Hindlimb muscle (tissue), 1 donor: ENCODE measurements at regions not wholly inside any gene's neighbourhood (a gene's known extent, or its start where the extent isn't known, plus 50 kb on each side); places are given as distances from the start of the nearest gene placed in this dataset.

ENCODE experiments used
- DNase-seq: peaks from one replicate; pipeline ENCODE4 v3.0.0-alpha.2; 2013

DNA sequence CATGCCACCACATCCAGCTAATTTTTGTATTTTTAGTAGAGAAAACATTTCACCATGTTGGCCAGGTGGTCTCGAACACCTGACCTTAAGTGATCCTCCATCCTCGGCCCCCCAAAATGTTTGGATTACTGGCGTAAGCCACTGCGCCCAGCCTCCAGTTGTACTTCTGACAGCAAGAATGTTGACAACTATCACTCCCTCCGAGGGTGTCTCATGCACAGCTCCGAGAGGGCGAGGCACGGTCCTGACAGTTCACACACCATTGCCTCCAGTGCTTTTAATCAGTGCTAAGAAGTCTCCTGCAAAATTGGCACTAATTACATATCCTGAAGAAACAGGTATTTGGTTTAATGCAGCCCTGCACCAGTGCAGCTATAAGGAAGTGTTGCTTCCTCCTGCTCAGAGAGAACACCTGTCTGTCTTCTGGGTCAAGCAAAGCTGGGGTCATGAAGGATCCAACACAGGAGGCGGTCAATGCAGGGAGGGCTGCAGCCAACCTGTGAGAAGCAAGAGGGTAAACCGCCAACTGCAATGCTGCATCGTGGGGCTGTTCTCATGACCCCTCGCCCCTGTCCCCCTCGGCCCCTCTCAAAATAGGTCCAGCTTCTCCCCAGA lies 184.0 kb downstream of the MED10 start:
- DNase-seq = no peak

DNA sequence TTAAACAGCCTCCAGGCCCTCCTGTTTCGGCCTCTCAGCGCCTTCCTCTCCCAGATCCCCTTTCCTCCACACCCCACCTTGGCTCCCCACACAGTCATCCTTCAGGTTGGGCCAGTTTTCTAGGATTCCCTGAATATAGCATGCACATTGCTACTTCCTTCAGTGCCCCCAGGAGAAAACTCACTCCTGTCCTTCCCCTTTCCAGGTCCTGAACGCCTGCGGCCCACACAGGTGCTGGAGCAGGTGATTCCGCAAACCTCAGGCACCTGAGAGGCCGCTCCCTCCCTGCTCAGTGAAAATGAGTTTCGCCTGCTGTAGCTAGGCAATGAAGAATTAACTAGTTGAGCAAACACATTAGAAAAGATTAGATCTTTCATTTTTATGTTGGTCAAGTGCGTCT lies 185.0 kb downstream of the MED10 start:
- no peak for DNase-seq

DNA sequence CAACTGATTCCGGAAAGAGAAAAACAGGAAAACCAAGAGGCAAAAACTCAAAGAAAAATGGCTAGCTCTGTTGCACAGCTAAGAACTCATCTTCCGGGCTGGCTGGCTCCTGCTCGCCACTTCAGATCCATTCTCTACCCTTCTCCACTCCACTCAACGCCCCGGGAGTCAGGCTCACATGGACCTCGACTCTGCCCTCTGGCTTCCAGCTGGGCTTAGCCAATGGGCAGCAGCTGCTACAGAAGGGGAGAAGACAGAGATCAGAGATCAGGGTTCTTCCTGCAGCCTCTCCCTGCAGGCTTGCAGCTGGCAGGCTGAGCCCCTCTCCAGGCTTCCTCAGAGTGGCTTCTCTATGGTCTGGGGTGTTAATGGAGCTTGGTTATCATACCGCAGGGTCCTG lies 187.5 kb downstream of the MED10 start:
- no peak for DNase-seq

DNA sequence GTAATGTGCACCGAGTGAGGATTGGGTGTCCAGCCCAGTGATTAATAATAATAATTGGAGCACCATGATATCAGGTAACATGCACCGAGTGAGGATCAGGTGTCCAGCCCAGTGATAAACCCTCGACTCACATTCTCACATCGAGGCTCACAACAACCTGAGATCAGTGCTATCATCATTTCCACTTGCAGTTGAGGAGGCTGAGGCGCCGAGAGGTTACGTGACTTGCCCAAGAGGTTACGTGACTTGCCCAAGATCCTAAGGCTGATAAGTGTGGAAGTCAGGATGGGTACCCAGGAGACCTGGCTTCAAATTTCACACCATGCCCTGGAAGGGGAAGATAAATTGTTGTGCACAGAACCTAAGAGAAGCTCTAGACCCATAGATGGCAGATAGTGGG lies 189.4 kb downstream of the MED10 start:
- no peak for DNase-seq

DNA sequence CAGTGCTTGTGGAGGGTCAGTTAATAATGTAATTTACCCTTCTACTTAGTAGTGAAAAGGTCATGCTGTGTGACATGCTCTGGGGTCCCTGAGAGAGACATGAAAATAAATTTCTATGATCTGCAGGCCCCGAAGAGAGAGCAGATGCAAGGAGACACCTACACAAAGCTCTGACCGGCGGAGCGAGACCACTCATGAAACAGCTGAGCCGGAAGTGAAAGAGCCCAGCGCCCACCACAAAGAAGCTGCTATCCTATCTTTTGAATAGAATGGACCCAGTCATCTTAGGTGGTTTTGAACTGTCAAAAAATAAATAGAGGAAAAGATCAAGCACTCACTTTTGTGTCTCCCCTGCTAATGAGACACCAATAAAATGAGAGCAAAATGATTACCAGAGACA lies 190.0 kb downstream of the MED10 start:
- DNase-seq = no peak

DNA sequence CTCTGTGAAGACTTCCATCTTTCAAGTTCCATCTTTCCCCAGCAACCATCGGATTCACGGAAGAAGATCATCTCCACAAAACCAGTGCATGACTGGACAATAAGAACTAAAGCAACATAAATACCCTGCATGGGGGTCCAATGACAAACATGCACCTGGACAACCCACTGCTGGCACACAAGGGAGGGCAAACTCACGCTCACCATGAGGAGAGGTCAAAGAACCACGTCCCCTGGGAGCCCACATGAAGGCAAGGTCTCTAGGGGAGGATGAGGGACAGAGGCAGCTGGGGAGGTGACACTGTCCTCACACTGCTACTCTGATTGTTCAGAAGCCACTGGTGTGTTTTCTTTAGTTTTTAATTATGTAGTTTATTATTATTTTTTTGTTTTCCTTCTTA lies 190.8 kb downstream of the MED10 start:
- no peak for DNase-seq

DNA sequence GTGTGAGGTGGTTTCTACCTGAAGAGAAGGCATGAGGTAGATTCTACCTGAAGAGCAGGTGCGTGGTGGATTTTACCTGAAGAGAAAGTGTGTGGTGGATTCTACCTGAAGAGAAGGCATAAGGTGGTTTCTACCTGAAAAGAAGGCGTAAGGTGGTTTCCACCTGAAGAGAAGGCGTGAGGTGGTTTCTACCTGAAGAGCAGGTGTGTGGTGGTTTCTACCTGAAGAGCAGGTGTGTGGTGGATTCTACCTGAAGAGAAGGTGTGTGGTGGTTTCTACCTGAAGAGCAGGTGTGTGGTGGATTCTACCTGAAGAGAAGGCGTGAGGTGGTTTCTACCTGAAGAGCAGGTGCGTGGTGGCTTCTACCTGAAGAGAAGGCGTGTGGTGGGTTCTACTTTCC lies 192.8 kb downstream of the MED10 start:
- DNase-seq = no peak

DNA sequence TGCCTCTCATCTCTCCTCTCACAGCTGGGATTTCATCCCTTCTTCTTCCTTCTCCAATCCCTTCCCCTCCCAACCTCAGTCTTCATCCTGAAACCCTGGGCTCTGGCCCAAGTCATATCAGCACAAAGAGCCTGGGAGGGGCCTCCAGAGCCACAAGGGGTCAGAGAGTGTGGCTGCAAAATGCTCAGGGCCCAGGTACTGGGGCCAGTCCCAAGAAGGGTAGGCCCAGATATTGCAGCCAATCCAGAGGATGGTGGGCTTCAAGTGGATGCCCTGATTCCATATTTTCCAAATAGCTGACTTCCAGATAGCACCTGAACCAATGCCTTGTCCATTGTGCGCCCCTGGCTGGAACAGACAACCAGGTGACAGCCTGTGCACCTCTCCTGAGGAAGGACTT lies 193.9 kb downstream of the MED10 start:
- no peak for DNase-seq

DNA sequence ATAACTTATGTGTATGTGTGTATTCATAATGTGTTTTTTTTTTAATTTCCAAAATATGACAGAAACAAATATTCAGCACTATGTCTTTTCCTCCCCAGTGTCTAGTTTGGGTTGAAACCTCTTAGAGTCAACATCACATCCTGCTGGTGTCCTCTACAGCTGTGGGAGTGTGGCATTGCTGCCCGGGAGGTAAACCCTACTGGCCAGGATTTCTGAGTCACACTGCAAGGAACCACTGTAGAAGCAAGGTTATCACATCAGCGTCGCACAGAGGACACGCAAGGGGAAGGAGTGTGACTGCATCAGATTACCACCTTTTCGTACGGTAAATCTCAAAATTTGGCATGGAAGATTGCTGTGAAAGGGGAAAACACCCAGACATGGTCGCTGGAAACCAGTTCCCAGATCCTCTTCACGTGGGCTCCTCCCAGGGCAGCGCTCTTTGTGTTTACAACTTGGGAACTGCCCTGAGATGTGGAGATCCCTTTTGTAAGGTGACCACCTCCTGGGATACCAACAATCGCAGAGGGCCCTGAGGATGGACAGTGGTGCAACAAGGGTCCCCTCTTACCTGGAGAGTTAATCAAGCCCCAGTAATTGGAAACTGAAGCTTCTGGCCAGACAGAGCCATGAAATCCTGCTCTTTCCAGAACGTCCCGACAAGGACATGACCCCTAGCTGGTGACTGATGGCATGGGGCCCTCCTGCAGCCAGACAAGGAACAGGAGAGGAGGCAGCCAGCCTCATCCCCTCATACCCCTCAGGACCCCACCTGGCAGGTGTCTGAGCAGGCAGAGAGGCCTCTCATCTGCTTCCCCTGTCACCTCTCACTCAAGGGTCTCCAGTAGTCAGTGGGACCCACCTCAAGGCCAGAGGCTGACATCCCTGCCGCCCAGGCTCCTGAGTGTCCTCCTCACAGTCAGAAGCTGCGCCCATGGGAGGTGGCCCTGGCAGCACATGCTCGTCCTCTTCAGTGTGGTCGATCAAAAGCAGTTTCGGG lies 194.7 kb downstream of the MED10 start:
- DNase-seq = no peak

DNA sequence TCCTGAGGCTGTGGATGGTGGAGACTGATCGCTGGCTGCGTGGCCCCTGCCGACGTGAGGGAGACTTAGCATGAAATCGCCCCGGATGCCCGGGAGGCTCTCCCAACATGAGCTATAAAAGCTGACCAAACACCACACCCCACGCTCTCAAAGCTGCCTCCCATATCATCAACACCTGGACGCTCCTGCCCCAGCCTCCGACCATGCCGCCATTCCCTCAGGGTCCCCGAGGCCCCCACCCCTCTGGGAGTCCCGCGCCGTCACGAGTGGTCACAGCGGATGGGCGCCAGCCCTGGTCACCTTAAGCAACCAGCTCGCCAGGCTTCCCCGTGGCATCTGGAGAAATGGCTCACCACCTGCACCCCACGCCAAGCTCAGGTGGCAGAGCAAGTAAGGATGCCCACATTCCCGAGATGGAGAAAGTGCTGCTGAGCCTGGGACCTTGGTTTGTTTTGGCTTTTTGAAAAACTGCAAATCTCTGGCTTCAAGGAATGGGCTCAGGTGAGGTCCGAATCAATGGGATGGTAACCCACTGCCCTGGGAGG lies 196.0 kb downstream of the MED10 start:
- no peak for DNase-seq

DNA sequence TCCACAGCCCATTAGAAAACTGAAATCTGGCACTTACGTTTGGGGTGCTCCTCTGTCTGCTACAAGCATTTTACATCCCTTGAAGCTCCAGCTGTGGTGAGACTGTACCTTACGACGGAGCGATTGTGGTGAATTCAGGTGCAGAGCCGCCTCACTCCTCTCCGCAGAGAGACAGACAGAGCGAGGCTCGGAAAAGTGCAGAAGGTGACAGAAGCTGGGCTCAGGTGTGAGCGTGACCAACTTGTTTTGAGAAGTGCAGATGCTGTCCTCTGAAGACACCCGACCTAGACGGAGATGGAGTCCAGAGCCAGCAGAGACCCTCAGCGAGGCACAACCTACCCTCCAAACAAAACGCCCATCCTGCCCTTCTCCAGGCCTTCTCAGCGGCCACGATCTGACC lies 196.5 kb downstream of the MED10 start:
- DNase-seq = no peak

DNA sequence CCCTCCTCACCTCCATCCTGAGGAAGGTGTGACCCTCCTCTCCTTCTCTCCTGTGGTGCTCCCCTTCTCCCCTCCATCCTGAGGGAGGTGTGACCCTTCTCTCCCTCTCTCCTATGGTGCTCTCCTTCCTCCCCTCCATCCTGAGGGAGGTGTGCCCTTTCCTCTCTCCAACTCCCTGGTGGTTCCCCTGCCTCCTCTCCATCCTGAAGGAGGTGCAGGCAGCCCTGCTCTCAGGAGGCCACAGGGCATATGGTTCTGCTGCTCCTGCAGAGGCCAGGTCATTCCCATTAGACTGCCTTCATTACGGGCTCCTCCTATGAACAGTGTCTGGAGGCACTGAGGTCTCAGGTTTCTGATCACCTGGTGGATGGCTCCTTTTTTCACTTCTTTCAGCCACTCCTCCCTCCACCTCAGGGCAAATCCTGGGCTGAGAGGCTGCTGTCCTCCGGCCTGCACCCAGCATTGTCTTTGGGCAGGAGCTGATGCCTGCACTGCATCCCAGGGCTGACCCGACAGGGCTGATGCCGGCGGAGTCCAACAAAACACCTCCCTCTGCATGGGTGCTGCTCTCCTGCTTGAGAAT lies 197.1 kb downstream of the MED10 start:
- DNase-seq = no peak

DNA sequence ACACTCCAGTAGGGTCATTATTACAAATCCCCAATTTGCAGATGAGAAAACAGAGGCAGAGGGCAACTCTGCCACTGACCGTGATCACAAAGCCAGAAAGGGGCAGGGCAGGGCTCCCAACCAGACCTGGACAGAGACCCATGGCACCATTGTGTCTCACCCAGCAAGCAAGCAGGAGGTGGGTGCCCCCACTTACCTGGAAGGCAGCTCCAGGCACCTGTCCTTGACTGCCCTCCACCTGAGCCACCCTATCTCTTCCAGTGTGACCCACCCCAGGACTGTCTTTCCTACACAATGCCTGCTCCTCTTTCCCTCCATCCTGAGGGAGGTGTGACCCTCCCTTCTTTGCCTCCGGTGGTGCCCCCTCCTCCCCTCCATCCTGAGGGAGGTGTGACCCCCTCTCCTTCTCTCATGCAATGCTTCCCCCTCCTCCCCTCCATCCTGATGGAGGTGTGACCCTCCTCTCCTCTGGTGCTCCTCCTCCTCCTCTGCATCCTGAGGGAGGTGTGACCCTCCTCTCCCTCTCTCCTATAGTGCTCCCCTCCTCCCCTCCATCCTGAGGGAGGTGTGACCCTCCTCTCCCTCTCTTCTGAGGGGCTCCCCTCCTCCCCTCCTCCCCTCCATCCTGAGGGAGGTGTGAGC lies 198.0 kb downstream of the MED10 start:
- no peak for DNase-seq

DNA sequence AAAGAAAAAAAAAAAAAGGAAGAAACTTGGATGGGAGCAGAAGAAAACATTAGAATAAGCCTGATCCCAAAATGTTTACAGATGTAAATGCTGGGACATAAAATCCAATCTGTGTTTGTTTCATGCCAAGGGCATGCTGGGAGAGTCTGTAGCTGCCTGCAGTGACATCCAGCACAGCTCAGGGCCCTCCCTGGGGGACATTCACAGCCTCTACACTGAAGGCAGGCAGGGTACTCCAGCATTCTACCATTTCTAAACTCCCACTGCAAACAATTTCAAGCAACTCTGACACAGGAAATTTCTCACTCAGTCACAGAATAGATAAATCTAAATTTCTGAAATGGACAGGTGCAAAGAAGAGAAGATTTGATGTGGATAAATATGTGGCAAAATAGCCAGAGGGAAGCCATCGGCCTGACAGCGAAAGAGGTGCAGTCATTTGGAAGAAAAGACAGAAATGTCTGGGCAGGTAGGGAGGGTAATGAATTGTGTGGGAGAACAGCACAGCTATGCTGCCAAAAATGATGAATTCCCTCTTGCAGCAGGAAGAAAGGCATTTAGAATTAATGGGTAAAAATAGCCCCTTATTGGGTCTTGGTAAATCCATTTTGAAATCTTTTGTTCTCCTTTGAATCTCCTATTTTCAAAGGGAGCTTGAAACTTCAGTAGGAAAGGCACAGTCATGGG lies 199.4 kb downstream of the MED10 start:
- DNase-seq = no peak

DNA sequence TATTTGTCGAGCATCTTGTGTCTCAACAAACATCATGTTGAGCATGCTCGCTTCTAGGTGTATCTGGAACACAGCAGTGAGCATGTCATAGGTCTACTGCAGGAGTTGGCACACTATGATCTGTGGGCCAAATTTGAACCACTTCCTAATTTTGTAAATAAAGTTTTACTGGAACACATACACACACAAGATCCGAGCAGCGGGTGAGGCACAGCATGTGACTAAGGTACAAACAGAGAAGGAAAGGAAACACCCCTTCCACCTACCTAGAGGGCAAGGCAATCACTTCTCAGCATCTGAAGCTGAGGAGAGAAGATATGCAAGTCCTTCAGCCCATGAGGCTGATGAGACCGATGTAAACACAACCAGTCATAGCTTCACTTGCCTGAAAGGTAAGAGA lies 200.4 kb downstream of the MED10 start:
- DNase-seq = no peak

DNA sequence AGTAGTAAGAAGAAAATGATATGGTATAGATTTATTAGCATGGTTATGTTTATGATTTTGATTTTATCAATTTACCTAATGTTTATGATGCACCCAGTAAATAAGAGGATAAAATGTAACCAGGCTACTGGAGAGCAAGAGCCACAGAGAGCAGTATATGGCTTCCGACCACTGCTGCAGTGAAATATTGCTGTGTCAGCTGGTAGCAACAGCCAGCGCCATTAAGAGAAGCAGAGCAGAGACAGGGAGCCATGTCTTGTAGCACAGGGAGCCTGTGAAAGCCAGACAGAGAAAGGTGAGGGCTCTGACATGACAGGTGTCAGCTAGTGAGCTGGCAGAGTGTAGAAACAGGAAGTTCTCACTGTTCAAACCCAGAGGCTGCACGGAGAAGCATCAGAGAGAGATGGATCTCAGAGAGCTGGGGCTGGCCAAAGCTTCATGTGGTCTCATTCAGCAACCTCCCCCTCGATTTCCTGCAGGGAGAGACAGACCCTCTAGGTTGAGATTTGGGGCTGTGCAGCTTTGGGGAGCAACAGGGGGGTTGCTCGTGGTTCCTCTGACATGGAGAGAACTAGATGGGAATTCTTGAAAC lies 202.1 kb downstream of the MED10 start:
- no peak for DNase-seq

DNA sequence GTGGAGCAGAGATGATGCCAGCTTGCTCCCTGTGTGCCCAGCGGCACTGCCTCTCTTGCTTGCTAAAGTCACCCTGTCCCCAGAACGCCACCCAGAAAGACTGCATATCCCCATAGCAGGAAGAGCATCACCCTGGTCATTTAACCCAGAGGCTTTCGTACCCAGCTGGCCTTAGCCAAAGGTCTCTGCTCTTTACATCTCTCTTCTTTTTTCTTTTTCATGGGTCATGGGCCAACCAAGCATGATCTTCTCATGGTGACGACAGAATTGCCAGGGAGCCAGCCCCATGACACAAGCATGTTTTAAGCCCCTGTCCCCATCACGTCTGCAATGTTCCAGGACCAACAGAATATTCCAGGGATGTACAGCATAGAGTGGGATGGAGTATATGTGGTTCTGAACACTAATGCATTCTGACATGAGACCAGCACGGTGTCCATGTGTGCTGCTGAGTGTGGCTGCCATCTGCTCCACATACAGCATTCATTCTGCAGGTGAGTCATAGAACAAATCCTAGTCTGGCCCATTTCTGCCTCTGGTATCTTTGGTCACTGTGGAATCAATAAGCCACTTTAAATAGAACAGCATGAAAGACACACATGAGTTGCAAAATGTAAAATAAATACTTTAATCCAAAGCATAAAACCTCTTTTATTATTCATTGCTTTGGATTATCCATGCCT lies 203.0 kb downstream of the MED10 start:
- DNase-seq = no peak

DNA sequence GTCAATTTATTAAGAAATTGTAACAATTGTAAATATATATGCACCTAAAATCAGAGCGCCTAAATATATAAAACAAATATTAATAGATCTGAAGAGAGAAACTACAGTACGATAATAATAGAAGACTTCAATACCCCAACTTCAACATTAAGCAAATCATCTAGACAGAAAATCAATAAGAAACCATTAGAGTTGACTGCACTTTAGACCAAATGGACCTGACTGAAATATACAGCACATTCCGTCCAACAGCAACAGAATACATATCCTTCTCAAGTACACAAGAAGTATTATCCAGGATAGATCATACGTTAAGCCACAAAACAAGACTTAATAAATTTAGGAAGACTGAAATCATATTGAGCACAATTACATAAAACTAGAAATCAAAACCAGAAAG lies 208.7 kb downstream of the MED10 start:
- no peak for DNase-seq

DNA sequence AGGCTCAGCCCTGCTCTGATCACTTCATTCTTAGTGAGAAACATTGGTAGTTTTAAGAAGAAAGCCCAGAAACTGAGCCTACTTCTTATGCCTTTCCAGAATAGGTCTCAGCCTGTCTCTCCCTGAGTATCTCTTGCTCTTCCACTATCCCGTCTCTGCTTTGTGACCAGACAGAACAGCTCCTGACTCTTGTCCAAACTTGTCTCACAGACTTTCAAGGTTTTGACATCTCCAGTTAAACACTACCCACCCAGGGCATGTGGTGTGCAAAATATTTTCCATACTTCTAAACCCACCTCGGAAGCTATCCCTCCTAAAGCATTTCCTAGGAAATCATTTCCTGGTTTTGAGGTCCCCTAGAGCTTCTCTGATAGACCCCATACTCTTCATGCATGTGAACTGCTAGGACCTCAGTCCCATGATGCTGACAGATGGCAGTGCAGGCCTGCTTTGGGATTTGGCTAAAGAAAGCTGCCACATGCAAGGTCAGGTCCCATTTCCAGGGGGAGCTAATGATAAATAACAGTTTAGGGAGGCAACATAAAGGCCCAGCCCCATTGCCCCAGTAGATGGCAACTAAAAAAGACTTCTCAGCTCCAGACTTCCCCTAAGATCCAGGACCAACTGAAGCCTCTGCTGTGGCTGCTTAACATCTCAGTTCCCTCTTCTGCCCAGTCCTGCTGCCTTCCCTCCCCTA lies 211.5 kb downstream of the MED10 start:
- DNase-seq = no peak

DNA sequence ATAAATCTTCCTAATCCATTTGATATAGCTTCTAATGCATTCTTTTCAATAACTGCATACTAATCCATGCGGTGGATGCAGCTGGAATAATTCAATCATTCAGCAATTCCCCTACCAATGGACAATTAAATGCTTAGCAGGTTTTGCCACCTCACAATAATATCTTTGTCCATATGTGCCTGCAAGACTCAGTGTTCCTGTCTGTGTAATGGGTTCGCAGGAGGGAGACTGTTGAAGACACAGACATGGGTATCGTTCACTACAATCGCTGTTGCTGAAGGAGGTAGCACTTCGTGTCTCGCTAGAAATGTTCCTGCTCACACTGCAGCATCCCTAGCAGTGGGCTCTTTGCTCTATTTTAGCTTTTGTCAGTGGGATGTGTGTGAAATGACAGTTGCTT lies 214.4 kb downstream of the MED10 start:
- DNase-seq = no peak

DNA sequence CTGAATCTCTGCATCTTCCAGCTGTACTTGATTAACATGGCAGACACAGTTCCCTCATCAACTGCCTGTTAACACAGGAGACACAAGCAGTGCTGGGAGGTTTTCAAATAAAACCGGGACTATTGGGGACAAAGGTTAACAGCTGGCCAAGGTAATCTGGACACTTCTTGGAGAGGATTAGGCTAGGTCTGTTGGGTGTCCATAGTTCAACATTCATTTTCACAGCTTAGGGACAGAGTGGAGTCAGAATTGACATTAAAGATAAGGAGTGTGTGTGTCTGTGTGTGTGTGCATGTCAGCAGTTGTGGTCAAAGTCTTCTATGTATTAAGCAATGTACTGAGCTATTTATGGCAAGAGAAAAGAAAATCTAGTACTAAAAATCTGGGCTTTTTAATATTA lies 216.2 kb downstream of the MED10 start:
- no peak for DNase-seq
